ENCODE measurements at regions not wholly inside any gene's neighbourhood (a gene's known extent, or its start where the extent isn't known, plus 50 kb on each side); places are given as distances from the start of the nearest gene placed in this dataset.

DNA sequence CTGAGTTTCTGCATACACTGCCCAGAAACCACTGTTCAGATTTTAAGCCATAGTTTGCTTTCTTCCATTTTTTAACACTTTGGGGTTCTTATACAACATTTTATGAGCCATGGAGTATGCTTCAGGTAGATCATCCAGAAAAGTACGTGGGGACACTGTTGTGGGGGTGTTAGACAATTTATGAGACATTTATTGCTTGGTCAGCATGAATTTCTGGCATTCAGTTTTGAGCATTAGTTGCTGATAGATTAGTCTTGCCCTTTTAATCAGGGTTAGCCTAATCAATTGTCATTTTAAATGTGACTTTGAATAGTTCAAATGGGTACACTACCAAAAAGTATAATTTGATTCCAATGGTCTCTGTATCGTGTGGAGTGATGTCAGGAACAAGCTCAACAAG is 434.9 kb downstream of the GPM6A start:
- Histone ChIP-seq H3K36me3 (ENCODE audit: low read depth, missing control alignments) (no peaks in the 10 kb centered on the region), H3K27me3 (no peaks in the 10 kb centered on the region), H3K9me3 (no peaks in the 10 kb centered on the region), H3K27ac (no peak overlapping the region), H3K4me1 (no peaks in the 10 kb centered on the region), H3K4me3 (no peak overlapping the region)
- no peak for TF ChIP-seq POLR2A (IDR thresholded peaks at IDR 0.05)
- TF ChIP-seq, protein P1, sequence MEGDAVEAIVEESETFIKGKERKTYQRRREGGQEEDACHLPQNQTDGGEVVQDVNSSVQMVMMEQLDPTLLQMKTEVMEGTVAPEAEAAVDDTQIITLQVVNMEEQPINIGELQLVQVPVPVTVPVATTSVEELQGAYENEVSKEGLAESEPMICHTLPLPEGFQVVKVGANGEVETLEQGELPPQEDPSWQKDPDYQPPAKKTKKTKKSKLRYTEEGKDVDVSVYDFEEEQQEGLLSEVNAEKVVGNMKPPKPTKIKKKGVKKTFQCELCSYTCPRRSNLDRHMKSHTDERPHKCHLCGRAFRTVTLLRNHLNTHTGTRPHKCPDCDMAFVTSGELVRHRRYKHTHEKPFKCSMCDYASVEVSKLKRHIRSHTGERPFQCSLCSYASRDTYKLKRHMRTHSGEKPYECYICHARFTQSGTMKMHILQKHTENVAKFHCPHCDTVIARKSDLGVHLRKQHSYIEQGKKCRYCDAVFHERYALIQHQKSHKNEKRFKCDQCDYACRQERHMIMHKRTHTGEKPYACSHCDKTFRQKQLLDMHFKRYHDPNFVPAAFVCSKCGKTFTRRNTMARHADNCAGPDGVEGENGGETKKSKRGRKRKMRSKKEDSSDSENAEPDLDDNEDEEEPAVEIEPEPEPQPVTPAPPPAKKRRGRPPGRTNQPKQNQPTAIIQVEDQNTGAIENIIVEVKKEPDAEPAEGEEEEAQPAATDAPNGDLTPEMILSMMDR (IDR thresholded peaks at IDR 0.05), result no peak
- no peak for DNase-seq
- 72 to 73% methylated on average over 2 of the region's 2 CpGs for WGBS, 2 donors
- intact Hi-C loops (cut with DNase I; ENCODE audit: low total_unique reads), result no loop called here

GRCh38 chr4:175378372-175378771 is 433.7 kb downstream of the GPM6A start:
- Histone ChIP-seq H3K27ac (no peak overlapping the region), H3K4me1 (no peaks in the 10 kb centered on the region), H3K4me3 (no peak overlapping the region), H3K27me3 (no peaks in the 10 kb centered on the region), H3K36me3 (ENCODE audit: low read depth, missing control alignments) (no peaks in the 10 kb centered on the region), H3K9me3 (no peaks in the 10 kb centered on the region)
- no peak for DNase-seq
- WGBS, 2 donors, result 83 to 85% methylated on average over 4 of the region's 4 CpGs
- intact Hi-C loops (cut with DNase I; ENCODE audit: low total_unique reads), result no loop called here
- no peak for TF ChIP-seq POLR2A (IDR thresholded peaks at IDR 0.05)
- TF ChIP-seq, protein P1 (IDR thresholded peaks at IDR 0.05), result no peak

DNA sequence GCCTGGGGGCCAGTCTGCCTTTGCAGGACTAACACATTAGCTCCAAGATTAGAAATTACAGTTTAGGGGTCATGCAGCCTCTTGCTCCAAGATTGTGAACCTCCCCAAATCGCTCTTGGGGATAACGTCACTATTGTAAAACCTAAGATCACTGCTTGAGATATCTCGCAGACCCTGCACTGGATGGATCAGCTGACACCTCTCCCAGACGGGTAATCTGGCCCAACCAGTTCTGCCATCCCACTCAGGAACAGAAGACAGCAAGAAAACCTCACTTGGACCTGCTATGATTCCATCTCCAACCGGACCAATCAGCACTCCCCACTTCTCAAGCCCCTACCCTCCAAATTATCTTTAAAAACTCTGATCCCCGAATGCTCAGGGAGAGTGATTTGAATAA is 431.2 kb downstream of the GPM6A start:
- Histone ChIP-seq H3K27me3 (no peaks in the 10 kb centered on the region), H3K4me3 (no peak overlapping the region), H3K9me3 (no peaks in the 10 kb centered on the region), H3K27ac (no peak overlapping the region), H3K4me1 (no peaks in the 10 kb centered on the region), H3K36me3 (ENCODE audit: low read depth, missing control alignments) (no peaks in the 10 kb centered on the region)
- 85 to 91% methylated on average over 6 of the region's 6 CpGs for WGBS, 2 donors
- intact Hi-C loops (cut with DNase I; ENCODE audit: low total_unique reads), result no loop called here
- TF ChIP-seq, protein P1 (IDR thresholded peaks at IDR 0.05), result no peak
- TF ChIP-seq POLR2A (IDR thresholded peaks at IDR 0.05), result no peak
- no peak for DNase-seq

- H3K4me1 ChIP-seq, result no peaks in the 10 kb centered on the region
- H3K36me3 ChIP-seq (ENCODE audit: low read depth, missing control alignments), result no peaks in the 10 kb centered on the region
- H3K27ac ChIP-seq, result no peak overlapping the region
- no peaks in the 10 kb centered on the region for H3K9me3 ChIP-seq
- intact Hi-C loops (cut with DNase I; ENCODE audit: low total_unique reads), result no loop called here
- H3K4me3 ChIP-seq, result no peak overlapping the region
- TF ChIP-seq, protein P1 (IDR thresholded peaks at IDR 0.05), result no peak
- no peak for TF ChIP-seq POLR2A (IDR thresholded peaks at IDR 0.05)
- no peak for DNase-seq
- 79 to 82% methylated on average over 1 of the region's 1 CpG for WGBS, 2 donors
- H3K27me3 ChIP-seq, result no peaks in the 10 kb centered on the region
Observed at GRCh38 chr4:175385797-175386196, 426.3 kb downstream of the GPM6A start.

GRCh38 chr4:175386776-175387507 is 425.1 kb downstream of the GPM6A start:
- Histone ChIP-seq H3K36me3 (ENCODE audit: low read depth, missing control alignments) (no peaks in the 10 kb centered on the region), H3K4me3 (no peak overlapping the region), H3K9me3 (no peaks in the 10 kb centered on the region), H3K27me3 (no peaks in the 10 kb centered on the region), H3K4me1 (no peaks in the 10 kb centered on the region), H3K27ac (no peak overlapping the region)
- DNase-seq, result no peak
- intact Hi-C loops (cut with DNase I; ENCODE audit: low total_unique reads), result no loop called here
- TF ChIP-seq, protein P1 (IDR thresholded peaks at IDR 0.05), result no peak
- no peak for TF ChIP-seq POLR2A (IDR thresholded peaks at IDR 0.05)
- 92 to 98% methylated on average over 5 to 9 of the region's 9 CpGs for WGBS, 2 donors

Data from testis (tissue), 2 donors.